ENCODE measurements at regions not wholly inside any gene's neighbourhood (a gene's known extent, or its start where the extent isn't known, plus 50 kb on each side); places are given as distances from the start of the nearest gene placed in this dataset.

DNA sequence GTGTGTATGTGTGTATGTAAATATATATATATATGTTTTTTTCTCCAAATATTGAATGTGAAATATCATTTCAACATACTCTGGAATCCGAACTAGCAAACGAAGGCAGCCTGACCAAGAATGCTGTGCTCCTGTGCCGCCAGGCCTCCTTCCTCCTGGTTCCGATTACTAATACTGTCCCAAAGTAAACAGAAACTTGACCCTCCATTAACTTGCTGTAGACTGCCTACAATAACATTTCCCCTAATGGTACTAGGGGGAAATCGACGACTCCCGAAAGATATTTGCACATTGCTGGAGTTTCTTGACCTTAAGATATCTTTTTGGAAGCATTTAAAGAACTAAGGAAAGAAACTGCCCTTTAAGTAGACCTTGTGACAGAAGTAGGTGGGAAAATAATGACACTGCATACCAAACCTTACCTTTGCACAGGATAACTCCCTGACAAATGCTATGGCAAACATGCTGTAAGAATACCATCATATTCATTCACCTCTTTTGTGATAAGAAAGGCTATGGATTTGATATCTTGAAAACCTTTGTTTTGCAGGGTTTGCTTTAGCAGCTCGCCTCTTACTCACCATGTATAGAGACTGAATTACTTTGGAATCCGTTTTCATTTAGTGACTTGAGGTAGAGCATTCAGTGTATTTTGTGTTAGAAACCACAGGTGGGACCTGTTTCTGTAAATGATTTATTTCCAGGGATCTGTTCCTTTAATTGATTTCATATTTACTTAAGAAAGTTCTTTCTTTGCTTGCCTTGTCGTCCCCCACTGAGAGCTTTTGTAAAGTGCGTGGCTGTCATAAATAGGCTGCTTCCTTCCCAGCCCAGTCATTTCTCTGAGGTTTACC, 80.1 kb downstream of the KLF5 start:
- TF ChIP-seq ZNF8 (CRISPR knock-in tag; IDR thresholded peaks at IDR 0.05) = no peak
- no peak for TF ChIP-seq ISL1 (CRISPR knock-in tag; IDR thresholded peaks at IDR 0.05)
- no peak for TF ChIP-seq CSDC2 (CRISPR knock-in tag; IDR thresholded peaks at IDR 0.05)
- TF ChIP-seq BACH2 (CRISPR knock-in tag; IDR thresholded peaks at IDR 0.05; ENCODE audit: borderline replicate concordance) = no peak
- TF ChIP-seq, protein P1, sequence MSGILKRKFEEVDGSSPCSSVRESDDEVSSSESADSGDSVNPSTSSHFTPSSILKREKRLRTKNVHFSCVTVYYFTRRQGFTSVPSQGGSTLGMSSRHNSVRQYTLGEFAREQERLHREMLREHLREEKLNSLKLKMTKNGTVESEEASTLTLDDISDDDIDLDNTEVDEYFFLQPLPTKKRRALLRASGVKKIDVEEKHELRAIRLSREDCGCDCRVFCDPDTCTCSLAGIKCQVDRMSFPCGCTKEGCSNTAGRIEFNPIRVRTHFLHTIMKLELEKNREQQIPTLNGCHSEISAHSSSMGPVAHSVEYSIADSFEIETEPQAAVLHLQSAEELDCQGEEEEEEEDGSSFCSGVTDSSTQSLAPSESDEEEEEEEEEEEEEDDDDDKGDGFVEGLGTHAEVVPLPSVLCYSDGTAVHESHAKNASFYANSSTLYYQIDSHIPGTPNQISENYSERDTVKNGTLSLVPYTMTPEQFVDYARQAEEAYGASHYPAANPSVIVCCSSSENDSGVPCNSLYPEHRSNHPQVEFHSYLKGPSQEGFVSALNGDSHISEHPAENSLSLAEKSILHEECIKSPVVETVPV (CRISPR knock-in tag; IDR thresholded peaks at IDR 0.05) = no peak
